Muscle layer of colon (tissue), 2 donors: ENCODE measurements at regions not wholly inside any gene's neighbourhood (a gene's known extent, or its start where the extent isn't known, plus 50 kb on each side); places are given as distances from the start of the nearest gene placed in this dataset.

ENCODE experiments used
- H3K27ac ChIP-seq: one replicate; pipeline ENCODE4 v1.7.0; 2013; ENCODE audit warnings: low read depth, mild to moderate bottlenecking, low read length, moderate library complexity
- H3K27me3 ChIP-seq, 2 donors: one replicate each; pipeline ENCODE4 v1.7.0; 2013; ENCODE audit warnings: low read length in 2 of 2, mild to moderate bottlenecking in 2 of 2; ENCODE audit not compliant: insufficient read depth in 2 of 2, control insufficient read depth in 1 of 2
- H3K36me3 ChIP-seq: one replicate; pipeline ENCODE4 v1.7.0; 2013; ENCODE audit warnings: mild to moderate bottlenecking, low read length; ENCODE audit not compliant: insufficient read depth
- H3K4me1 ChIP-seq: one replicate; pipeline ENCODE4 v1.7.0; 2013; ENCODE audit warnings: mild to moderate bottlenecking, low read length; ENCODE audit not compliant: insufficient read depth
- H3K4me3 ChIP-seq, 2 donors: one replicate each; pipeline ENCODE4 v1.7.0; 2013; ENCODE audit warnings: low read length in 2 of 2, low read depth in 1 of 2, mild to moderate bottlenecking in 1 of 2, moderate library complexity in 1 of 2
- H3K9ac ChIP-seq: one replicate; pipeline ENCODE4 v1.7.0; 2013; ENCODE audit warnings: low read length
- H3K9me3 ChIP-seq: one replicate; pipeline ENCODE4 v1.7.0; 2013; ENCODE audit warnings: mild to moderate bottlenecking, low read length
- donor health status: abdominal sarcoma.
- donor health status: Adenocarcinoma of cecum.

DNA sequence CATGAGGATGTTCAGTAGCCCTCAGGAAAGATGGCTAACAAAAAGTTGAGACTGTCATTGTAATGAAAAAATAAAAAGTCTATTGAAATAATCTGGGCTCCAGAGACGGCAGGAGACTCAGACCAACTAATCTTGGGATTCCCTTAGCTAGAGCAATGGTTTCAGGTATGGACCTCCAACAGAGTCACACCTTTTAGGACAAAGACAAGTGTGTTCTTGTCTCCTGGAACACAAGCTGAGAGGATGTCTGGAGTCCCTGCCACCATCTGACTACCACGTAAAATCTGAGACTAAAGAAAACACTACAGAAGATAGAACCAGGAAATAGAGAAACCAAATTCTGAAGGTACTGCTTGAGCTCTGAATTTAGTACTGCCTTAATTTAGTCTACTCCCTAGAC, 103.3 kb upstream of the RBBP8 start:
- Histone ChIP-seq H3K9me3 (no peaks in the 10 kb centered on the region), H3K4me3 (no peak overlapping the region), H3K36me3 (no peaks in the 10 kb centered on the region), H3K27ac (no peak overlapping the region), H3K27me3 (no peaks in the 10 kb centered on the region), H3K9ac (no peak overlapping the region), H3K4me1 (no peaks in the 10 kb centered on the region)

DNA sequence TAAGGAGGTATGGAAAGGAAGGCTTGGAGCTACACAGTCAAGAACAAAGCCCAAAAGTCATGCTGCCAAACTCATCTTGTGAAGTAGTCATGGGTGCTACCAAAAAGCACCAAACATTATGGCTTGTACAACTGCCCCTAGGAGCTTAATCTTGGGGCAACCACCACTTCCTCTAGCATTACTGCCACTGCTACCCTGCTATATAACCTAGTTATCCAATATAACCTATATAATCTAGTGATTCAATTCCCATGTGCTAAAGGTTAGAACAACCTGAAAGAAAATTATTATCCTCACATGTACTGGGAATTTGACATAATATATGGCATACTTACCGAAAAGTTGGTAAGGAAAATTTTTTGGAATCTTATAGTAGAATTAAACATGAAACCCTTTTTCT, 102.6 kb upstream of the RBBP8 start:
- H3K27ac ChIP-seq = no peak overlapping the region
- no peak overlapping the region for H3K9ac ChIP-seq
- no peaks in the 10 kb centered on the region for H3K27me3 ChIP-seq
- no peaks in the 10 kb centered on the region for H3K36me3 ChIP-seq
- H3K9me3 ChIP-seq = no peaks in the 10 kb centered on the region
- no peak overlapping the region for H3K4me3 ChIP-seq
- no peaks in the 10 kb centered on the region for H3K4me1 ChIP-seq

DNA sequence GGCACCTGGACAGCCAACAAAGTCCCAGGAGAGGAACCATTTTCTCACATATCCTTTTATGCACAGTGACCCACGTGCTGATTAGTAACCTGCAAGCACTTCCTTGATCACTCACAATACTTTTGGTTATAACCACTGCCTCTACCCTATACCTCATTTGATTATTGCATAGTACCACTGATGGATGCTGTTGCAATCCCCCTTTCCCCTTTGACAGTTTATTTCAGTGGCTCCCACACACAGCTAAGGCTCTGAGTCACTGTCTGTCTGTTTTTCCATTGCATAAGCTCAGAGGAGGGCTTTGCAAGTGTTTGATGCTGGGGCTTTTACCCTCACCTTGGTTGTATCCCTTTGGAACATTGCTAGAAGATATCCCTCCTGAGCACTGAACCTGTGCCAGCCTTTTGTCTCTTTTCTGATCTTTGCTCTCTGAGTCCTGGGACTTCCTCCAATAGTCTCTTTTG, 101.7 kb upstream of the RBBP8 start:
- Histone ChIP-seq H3K27ac (no peak overlapping the region), H3K4me1 (no peaks in the 10 kb centered on the region), H3K36me3 (no peaks in the 10 kb centered on the region), H3K4me3 (no peak overlapping the region), H3K9me3 (no peaks in the 10 kb centered on the region), H3K9ac (no peak overlapping the region), H3K27me3 (no peaks in the 10 kb centered on the region)

DNA sequence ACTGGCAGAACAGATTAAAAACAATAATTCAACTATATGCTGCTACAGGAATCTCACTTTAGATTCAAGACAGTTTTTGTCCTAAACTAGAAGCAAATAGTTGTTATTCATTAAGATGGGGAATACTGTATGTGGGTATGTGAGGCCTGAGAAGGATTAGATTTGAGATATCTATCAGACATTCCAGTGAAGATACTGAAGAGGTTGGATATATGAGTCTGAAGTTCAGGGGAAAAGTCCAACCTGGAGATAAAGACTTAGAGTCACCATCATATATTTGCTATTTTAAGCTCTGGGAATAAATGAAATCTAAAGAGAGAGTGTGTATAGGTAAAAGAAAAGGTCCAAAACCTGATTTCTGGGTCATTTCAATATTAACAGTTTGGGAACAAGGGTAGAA, 96.2 kb upstream of the RBBP8 start:
- no peaks in the 10 kb centered on the region for H3K4me1 ChIP-seq

DNA sequence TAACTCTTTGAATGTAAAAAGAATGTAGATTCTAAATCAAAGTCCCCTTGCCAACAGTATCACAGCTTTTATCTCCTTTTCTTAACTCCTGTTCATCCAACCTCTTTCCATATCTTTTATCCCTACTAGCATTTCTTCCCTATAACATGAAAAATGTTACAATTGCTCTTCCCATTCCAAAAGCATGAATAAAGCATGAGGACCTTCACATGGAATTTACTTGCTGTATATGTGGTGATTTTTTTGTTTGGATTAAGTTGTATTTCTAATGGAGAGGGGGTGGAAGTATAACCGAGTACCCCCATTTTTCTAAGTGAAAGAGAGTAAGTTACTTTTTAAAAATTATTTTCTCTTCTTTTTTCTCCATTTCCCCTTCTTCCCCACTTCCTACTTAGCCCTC, 94.9 kb upstream of the RBBP8 start:
- H3K27ac ChIP-seq = no peak overlapping the region
- no peaks in the 10 kb centered on the region for H3K36me3 ChIP-seq
- H3K4me1 ChIP-seq = no peaks in the 10 kb centered on the region

More for the DNA sequence above, 96.2 kb upstream of the RBBP8 start:
- Histone ChIP-seq H3K9me3 (no peaks in the 10 kb centered on the region), H3K4me3 (no peak overlapping the region), H3K9ac (no peak overlapping the region), H3K27ac (no peak overlapping the region), H3K36me3 (no peaks in the 10 kb centered on the region), H3K27me3 (no peaks in the 10 kb centered on the region)

DNA sequence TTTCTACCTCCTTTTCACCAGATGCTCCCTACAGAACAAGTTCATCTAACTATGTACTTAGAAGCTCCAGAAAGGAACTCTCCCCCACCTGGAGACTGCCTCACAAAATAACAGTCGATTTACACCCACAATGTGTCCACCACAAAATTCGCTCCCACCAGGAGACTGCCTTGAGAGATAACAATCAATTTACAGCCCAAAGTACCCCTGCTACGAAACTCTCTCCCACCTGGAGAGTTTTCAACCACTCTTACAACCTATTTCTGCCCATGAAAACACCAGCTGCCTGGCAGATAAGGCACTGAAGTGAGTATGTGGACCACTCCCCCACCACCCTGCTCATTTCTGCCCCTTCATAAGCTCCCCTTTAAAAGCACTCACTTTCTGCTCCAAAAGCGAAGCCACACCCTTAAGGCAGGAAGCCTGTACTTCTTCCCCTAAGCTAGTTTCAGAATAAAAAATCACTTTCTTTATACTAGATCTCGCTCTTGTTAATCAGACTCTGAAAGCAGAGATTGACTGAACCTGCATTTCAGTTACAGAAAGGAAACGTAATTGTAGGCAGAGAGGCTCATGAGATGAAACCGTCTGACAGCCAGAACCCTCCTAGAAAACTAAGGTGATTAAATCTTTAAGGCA, 94.4 kb upstream of the RBBP8 start:
- no peaks in the 10 kb centered on the region for H3K4me1 ChIP-seq
- no peaks in the 10 kb centered on the region for H3K9me3 ChIP-seq
- H3K27ac ChIP-seq = no peak overlapping the region
- no peaks in the 10 kb centered on the region for H3K36me3 ChIP-seq
- H3K9ac ChIP-seq = no peak overlapping the region
- no peak overlapping the region for H3K4me3 ChIP-seq
- no peaks in the 10 kb centered on the region for H3K27me3 ChIP-seq

More for the DNA sequence above, 94.9 kb upstream of the RBBP8 start:
- H3K9me3 ChIP-seq = no peaks in the 10 kb centered on the region
- H3K27me3 ChIP-seq = no peaks in the 10 kb centered on the region
- H3K9ac ChIP-seq = no peak overlapping the region
- H3K4me3 ChIP-seq = no peak overlapping the region

DNA sequence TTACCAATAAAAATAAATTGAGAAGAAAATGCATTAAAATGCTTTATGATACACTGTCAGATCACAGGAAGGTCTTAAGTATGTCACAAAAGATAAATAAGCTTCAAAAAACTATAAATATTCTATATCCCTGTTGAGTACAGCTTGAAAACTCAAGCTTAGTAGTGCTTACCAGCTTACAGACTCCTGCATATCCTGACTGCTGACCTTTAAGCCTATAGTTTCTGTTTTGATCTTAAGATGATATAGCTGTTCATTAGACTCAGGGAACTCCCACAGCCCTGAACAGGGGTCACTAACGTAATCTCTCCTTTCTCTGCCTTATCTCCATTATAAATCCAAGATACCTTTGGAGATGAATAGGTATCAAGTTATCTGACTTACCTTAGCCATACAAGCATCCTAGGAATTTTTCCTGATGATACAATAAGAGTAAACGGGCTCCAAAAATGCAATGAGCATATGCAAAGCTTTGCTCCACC, 93.7 kb upstream of the RBBP8 start:
- H3K27me3 ChIP-seq = no peaks in the 10 kb centered on the region
- H3K4me3 ChIP-seq = no peak overlapping the region
- H3K4me1 ChIP-seq = no peaks in the 10 kb centered on the region
- H3K9ac ChIP-seq = no peak overlapping the region
- H3K27ac ChIP-seq = no peak overlapping the region
- H3K9me3 ChIP-seq = no peaks in the 10 kb centered on the region
- H3K36me3 ChIP-seq = no peaks in the 10 kb centered on the region

DNA sequence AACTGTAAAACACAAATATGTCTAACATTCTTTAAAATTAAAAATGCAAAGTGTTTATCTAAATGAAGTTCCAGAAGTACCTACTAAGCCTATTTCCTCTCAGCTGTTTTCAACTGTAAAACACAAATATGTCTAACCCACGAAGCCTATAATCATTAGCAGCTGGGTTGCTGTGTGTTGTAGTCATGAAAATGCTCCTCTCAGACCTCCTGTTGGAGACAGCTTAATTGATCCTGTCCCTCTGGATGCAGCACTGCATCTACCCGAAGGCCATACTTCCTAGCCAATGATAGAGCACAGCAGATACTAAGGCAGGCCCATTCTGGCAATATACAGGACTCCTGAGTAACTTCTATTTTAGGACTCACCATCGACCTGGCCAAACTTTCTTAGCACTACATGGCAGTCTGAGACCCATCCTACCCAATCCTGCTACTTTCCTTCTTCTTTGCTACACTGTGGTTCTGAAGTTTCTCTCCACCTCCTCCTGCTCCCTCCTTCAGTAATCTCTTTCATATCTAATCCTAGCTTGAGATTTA, 92.5 kb upstream of the RBBP8 start:
- H3K36me3 ChIP-seq = no peaks in the 10 kb centered on the region
- H3K27ac ChIP-seq = no peak overlapping the region
- H3K4me3 ChIP-seq = no peak overlapping the region
- no peaks in the 10 kb centered on the region for H3K4me1 ChIP-seq
- no peaks in the 10 kb centered on the region for H3K9me3 ChIP-seq
- H3K27me3 ChIP-seq = no peaks in the 10 kb centered on the region
- no peak overlapping the region for H3K9ac ChIP-seq

DNA sequence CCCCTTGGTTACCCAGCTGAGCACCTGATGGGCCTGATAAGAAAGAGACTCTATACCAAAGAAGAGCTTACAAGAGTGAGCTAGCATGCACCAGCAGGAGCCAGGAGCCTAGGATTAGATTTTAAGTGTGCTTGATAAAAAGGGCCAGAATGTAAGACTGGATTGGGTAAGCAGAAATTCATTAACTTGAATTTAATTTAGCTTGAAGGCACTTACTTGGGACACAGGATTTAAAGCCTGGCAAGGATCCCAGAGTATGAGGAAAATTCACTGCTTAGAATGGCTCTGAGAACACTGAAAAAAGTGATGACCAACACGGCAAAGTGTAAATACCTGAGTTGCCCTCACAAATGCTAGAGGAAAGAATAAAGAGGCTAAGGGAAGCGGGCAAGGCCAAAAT, 91.3 kb upstream of the RBBP8 start:
- Histone ChIP-seq H3K4me1 (no peaks in the 10 kb centered on the region), H3K36me3 (no peaks in the 10 kb centered on the region), H3K4me3 (no peak overlapping the region), H3K27me3 (no peaks in the 10 kb centered on the region), H3K9ac (no peak overlapping the region), H3K27ac (no peak overlapping the region), H3K9me3 (no peaks in the 10 kb centered on the region)

DNA sequence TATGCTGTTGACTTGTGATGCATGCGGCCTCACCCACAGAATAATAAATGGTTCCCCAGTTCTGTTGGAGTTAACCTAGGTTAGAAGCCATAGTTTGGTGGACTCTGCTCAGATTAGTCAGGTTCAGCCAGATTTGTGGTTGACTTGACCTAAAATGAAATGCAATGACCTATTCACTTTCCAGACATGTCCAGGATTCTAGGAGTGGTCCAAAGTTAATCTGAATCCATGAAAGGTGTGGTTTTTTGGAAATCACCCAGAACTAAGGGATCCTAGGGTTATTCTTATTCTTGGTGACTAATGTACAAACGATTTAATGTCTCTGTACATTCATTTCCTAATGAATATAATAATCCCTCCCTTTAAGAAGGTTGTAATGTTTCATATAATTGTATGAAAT, 88.9 kb upstream of the RBBP8 start:
- Histone ChIP-seq H3K4me3 (no peak overlapping the region), H3K27me3 (no peaks in the 10 kb centered on the region), H3K9me3 (no peaks in the 10 kb centered on the region), H3K4me1 (no peaks in the 10 kb centered on the region), H3K36me3 (no peaks in the 10 kb centered on the region), H3K9ac (no peak overlapping the region), H3K27ac (no peak overlapping the region)

DNA sequence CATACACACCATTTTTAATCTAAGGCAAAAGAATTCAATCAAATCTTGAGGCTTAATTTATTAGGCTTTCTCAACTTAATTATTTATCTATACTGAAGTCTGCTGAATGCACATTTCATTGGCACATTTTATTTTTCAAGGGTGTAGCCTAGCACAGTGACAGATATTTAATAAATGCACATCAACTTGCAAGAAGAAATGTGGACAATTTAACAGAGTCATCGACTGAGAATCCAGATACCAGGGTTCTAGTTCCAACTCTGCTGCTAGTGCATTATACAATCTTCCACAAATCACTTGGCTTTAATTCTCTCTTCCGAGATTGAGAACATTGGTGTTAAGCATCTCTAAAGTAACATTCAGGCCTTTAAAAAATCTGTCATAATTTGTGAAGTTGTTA, 88.5 kb upstream of the RBBP8 start:
- Histone ChIP-seq H3K27ac (no peak overlapping the region), H3K27me3 (no peaks in the 10 kb centered on the region), H3K9me3 (no peaks in the 10 kb centered on the region), H3K4me1 (no peaks in the 10 kb centered on the region), H3K9ac (no peak overlapping the region), H3K36me3 (no peaks in the 10 kb centered on the region), H3K4me3 (no peak overlapping the region)

DNA sequence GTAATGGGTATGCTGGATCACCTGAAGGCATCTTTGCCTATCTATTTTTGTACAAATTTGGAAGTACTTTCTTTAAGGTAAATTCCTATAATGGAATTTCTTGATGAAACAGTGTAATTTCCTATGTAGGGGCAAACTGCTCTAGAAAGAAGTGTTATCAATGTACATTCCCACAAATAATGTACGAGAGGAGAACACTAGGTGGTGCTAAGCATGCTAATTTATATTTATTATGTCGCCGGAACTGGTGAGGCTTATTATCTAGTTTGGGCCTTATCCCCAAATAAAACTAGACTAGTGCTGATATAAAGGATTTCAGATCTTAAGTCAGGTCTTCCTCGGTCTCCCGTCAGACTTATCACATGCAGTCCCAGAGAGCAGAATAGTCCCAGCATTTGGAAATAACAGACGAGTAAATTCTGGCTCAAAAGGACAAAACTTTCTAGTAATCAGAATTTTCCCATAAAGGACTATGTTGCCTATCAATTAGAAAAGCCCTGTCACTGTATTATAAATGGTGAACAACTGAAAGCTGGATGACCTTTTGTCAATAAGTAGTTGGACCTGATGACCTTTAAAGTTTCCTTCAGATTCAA, 86.9 kb upstream of the RBBP8 start:
- H3K9me3 ChIP-seq = no peaks in the 10 kb centered on the region
- no peak overlapping the region for H3K27ac ChIP-seq
- H3K4me1 ChIP-seq = no peaks in the 10 kb centered on the region
- H3K36me3 ChIP-seq = no peaks in the 10 kb centered on the region
- no peak overlapping the region for H3K4me3 ChIP-seq
- no peaks in the 10 kb centered on the region for H3K27me3 ChIP-seq
- no peak overlapping the region for H3K9ac ChIP-seq
